ENCODE measurements at regions not wholly inside any gene's neighbourhood (a gene's known extent, or its start where the extent isn't known, plus 50 kb on each side); places are given as distances from the start of the nearest gene placed in this dataset.

DNA sequence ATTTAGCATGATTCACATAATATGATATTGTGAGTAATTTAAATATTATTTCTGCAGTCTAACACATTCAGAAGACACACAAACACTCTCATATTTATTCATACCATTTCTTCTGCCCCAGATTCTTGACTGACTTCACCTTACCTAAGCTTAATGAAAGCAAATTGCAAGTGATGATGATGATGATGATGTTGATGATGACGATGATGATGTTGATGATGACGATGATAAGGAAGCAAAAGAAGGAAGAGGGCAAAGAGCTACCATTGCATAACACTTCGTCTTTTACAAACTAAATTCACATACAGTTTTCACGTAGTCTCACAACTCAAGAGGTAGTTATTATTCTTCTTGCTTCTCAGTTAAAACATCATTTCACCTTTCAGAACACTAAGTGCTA, 404.7 kb downstream of the NAF1 start:
- Histone ChIP-seq H4K8ac (ENCODE audit: extremely low read depth, insufficient read depth, low read length) (no peak overlapping the region), H2BK120ac (replicated peaks; ENCODE audit: low read depth, low read length) (no peak overlapping the region), H2AFZ (ENCODE audit: low read length) (no peak overlapping the region), H2BK20ac (ENCODE audit: low read length) (no peak overlapping the region), H3K18ac (ENCODE audit: extremely low read depth, low read length) (no peak overlapping the region), H3K4ac (replicated peaks; ENCODE audit: insufficient read length, low read depth, low read length) (no peak overlapping the region), H3K14ac (ENCODE audit: insufficient read length) (no peak overlapping the region), H2BK15ac (ENCODE audit: low read length) (no peak overlapping the region), H3K79me1 (ENCODE audit: low read depth, low read length) (no peaks in the 10 kb centered on the region), H4K91ac (replicated peaks; ENCODE audit: insufficient read length, low read length) (no peak overlapping the region), H2BK12ac (ENCODE audit: low read depth, low read length) (no peak overlapping the region), H3K56ac (replicated peaks; ENCODE audit: insufficient read length, low read depth, low read length) (no peak overlapping the region), H2BK5ac (ENCODE audit: low read depth, low read length) (no peak overlapping the region), H3K9me3 (ENCODE audit: insufficient read depth in 2 of 2, low read depth in 1 of 2, low read length in 1 of 2) (no peaks in the 10 kb centered on the region), H3K23me2 (ENCODE audit: low read depth, low read length) (no peaks in the 10 kb centered on the region), H3K4me1 (replicated peaks in 1 of 4; ENCODE audit: control insufficient read depth in 3 of 4, insufficient read depth in 4 of 4, low read length in 3 of 4) (no peaks in the 10 kb centered on the region), H3K23ac (ENCODE audit: insufficient read length) (no peak overlapping the region), H3K36me3 (ENCODE audit: control insufficient read depth in 2 of 4, insufficient read depth in 4 of 4, low read length in 3 of 4) (no peaks in the 10 kb centered on the region), H3K27me3 (replicated peaks in 1 of 4; ENCODE audit: control insufficient read depth in 3 of 4, extremely low read depth in 1 of 4, insufficient read depth in 3 of 4, low read length in 3 of 4) (no peaks in the 10 kb centered on the region), H3K4me2 (ENCODE audit: insufficient read depth in 1 of 2, low read depth in 2 of 2, low read length in 2 of 2) (no peak overlapping the region), H3K79me2 (ENCODE audit: control insufficient read depth in 1 of 2, insufficient read depth in 2 of 2, low read length in 2 of 2) (no peaks in the 10 kb centered on the region), H3K9ac (replicated peaks in 1 of 4; ENCODE audit: extremely low read depth in 1 of 4, low read depth in 3 of 4, low read length in 3 of 4) (no peak overlapping the region), H3K27ac (ENCODE audit: low read depth, low read length) (no peak overlapping the region), H2AK5ac (ENCODE audit: low read depth, low read length) (no peak overlapping the region), H4K5ac (ENCODE audit: insufficient read length, low read depth, low read length) (no peak overlapping the region), H3K4me3 (ENCODE audit: extremely low read depth in 1 of 4, insufficient read depth in 2 of 4, low read depth in 3 of 4, low read length in 4 of 4) (no peak overlapping the region), H4K20me1 (replicated peaks in 1 of 2; ENCODE audit: control insufficient read depth in 1 of 2, insufficient read depth in 2 of 2, low read length in 2 of 2) (no peaks in the 10 kb centered on the region)
- ChIA-PET POLR2A (ENCODE audit: partially characterized antibody) (no interaction called here), CTCF (ENCODE audit: partially characterized antibody) (interaction anchor here (0.8 kb wide), 1 partner anchor 9 kb away, joined by 5 read pairs; no protein-coding TSS in a partner anchor)
- FAIRE-seq (no peak), DNase-seq (ENCODE audit: low read depth in 1 of 2, low spot score in 2 of 2) (no peak)
- no peak for TF ChIP-seq KDM1A (IDR thresholded peaks at IDR 0.05; ENCODE audit: borderline replicate concordance, low read length)
- TF ChIP-seq TAF1 (IDR thresholded peaks at IDR 0.05; ENCODE audit: low read depth, low read length), result no peak
- no peak for TF ChIP-seq RBBP5 (IDR thresholded peaks at IDR 0.05; ENCODE audit: borderline replicate concordance, low read depth, low read length)
- TF ChIP-seq SP4 (IDR thresholded peaks at IDR 0.05; ENCODE audit: low read length), result no peak
- no peak for TF ChIP-seq POU5F1 (IDR thresholded peaks at IDR 0.05; ENCODE audit: low read depth, low read length)
- no peak for TF ChIP-seq SIX5 (IDR thresholded peaks at IDR 0.05; ENCODE audit: low read depth, low read length)
- TF ChIP-seq SP2 (IDR thresholded peaks at IDR 0.05; ENCODE audit: low read length), result no peak
- TF ChIP-seq, protein P1, sequence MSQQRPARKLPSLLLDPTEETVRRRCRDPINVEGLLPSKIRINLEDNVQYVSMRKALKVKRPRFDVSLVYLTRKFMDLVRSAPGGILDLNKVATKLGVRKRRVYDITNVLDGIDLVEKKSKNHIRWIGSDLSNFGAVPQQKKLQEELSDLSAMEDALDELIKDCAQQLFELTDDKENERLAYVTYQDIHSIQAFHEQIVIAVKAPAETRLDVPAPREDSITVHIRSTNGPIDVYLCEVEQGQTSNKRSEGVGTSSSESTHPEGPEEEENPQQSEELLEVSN (IDR thresholded peaks at IDR 0.05), result no peak
- TF ChIP-seq MAFK (IDR thresholded peaks at IDR 0.05; ENCODE audit: low read depth, low read length), result no peak
- TF ChIP-seq CEBPB (IDR thresholded peaks at IDR 0.05; ENCODE audit: low read depth, low read length), result no peak
- no peak for TF ChIP-seq TCF12 (IDR thresholded peaks at IDR 0.05; ENCODE audit: low read depth, low read length)
- WGBS, 2 experiments (ENCODE audit: extremely low coverage in 1 of 2, insufficient coverage in 1 of 2, insufficient read length in 1 of 2, insufficient replicate concordance in 2 of 2, low coverage in 1 of 2, low lambda C conversion rate in 2 of 2, missing lambda C conversion rate in 1 of 2), result 70 to 100% methylated on average over 2 to 4 of the region's 4 CpGs

Data from H1 (cell line).